Gastrocnemius medialis (tissue), 4 donors: ENCODE measurements at regions not wholly inside any gene's neighbourhood (a gene's known extent, or its start where the extent isn't known, plus 50 kb on each side); places are given as distances from the start of the nearest gene placed in this dataset.

Source experiments
- CTCF ChIP-seq, 5 experiments: fragments of 450-650 bp in 3 of 5; fragments of 200-600 bp in 2 of 5; sonication (generic) in 2 of 5; IDR thresholded peaks in 4 of 5; conservative IDR thresholded peaks in 1 of 5; 1 replicate in 4 of 5; 2 replicates in 1 of 5; pipeline ENCODE4 v1.5.1; 2016 to 2019; ENCODE audit warnings: antibody characterized with exemption in 5 of 5, mild to moderate bottlenecking in 3 of 5, moderate library complexity in 3 of 5
- POLR2A ChIP-seq, 2 donors: fragments of 450-650 bp; IDR thresholded peaks; one replicate each; pipeline ENCODE4 v1.6.1; 2017; ENCODE audit warnings: antibody characterized with exemption in 2 of 2, mild to moderate bottlenecking in 2 of 2, moderate library complexity in 2 of 2

GRCh38 chr10:88071879-88072278 lies 208.5 kb downstream of the PTEN start:
- no peak for TF ChIP-seq POLR2A (IDR thresholded peaks at IDR 0.05)
- TF ChIP-seq CTCF (IDR thresholded peaks at IDR 0.05 in 4 of 5, conservative IDR thresholded peaks at IDR 0.05 in 1 of 5): no peak
